ENCODE measurements at regions not wholly inside any gene's neighbourhood (a gene's known extent, or its start where the extent isn't known, plus 50 kb on each side); places are given as distances from the start of the nearest gene placed in this dataset.

GRCh38 chr7:42722716-42723115, 189.2 kb downstream of the C7orf25 start:
- Histone ChIP-seq H3K4me1 (ENCODE audit: control insufficient read depth, insufficient read depth, low read length) (no peaks in the 10 kb centered on the region), H3K36me3 (ENCODE audit: control insufficient read depth, insufficient read depth, low read length) (no peaks in the 10 kb centered on the region), H3K4me3 (ENCODE audit: low read depth in 2 of 2, low read length in 2 of 2) (no peak overlapping the region), H3K9me3 (ENCODE audit: control insufficient read depth, insufficient read depth, low read depth, low read length) (no peaks in the 10 kb centered on the region), H3K27me3 (ENCODE audit: control insufficient read depth, insufficient read depth, low read length) (no peaks in the 10 kb centered on the region), H3K27ac (ENCODE audit: low read length) (no peak overlapping the region)
- ChIA-PET CTCF (no interaction called here), POLR2A (interaction anchor here (0.6 kb wide), 1 partner anchor 612 kb away, joined by 3 read pairs; no protein-coding TSS in a partner anchor)
- in situ Hi-C loops (cut with HindIII; ENCODE audit: low pct_unique_long_range_greater_than_20kb, low sequenced_read_pairs) (no loop called here), intact Hi-C loops (cut with micrococcal nuclease; ENCODE audit: unreplicated experiment) (no loop called here)
- no peak for TF ChIP-seq TCF7L2 (IDR thresholded peaks at IDR 0.05; ENCODE audit: low read depth, low read length)
- TF ChIP-seq REST (IDR thresholded peaks at IDR 0.05; ENCODE audit: insufficient read depth in 1 of 2, low read depth in 2 of 2, low read length in 1 of 2), result no peak
- TF ChIP-seq, protein P1, sequence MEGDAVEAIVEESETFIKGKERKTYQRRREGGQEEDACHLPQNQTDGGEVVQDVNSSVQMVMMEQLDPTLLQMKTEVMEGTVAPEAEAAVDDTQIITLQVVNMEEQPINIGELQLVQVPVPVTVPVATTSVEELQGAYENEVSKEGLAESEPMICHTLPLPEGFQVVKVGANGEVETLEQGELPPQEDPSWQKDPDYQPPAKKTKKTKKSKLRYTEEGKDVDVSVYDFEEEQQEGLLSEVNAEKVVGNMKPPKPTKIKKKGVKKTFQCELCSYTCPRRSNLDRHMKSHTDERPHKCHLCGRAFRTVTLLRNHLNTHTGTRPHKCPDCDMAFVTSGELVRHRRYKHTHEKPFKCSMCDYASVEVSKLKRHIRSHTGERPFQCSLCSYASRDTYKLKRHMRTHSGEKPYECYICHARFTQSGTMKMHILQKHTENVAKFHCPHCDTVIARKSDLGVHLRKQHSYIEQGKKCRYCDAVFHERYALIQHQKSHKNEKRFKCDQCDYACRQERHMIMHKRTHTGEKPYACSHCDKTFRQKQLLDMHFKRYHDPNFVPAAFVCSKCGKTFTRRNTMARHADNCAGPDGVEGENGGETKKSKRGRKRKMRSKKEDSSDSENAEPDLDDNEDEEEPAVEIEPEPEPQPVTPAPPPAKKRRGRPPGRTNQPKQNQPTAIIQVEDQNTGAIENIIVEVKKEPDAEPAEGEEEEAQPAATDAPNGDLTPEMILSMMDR (IDR thresholded peaks at IDR 0.05), result no peak
- no peak for TF ChIP-seq SIN3A (IDR thresholded peaks at IDR 0.05; ENCODE audit: borderline replicate concordance, insufficient read depth, low read depth, low read length)
- TF ChIP-seq POLR2AphosphoS5 (IDR thresholded peaks at IDR 0.05; ENCODE audit: low read depth, low read length), result no peak
- ATAC-seq (no peak), DNase-seq (ENCODE audit: low read depth, low spot score) (no peak)
- BruUV-seq (replicated peaks), result no TSS peak

GRCh38 chr7:42722198-42722597, 189.7 kb downstream of the C7orf25 start:
- intact Hi-C loops (cut with micrococcal nuclease; ENCODE audit: unreplicated experiment), result no loop called here
- H3K4me3 ChIP-seq (ENCODE audit: low read depth in 2 of 2, low read length in 2 of 2), result no peak overlapping the region
- ChIA-PET CTCF (no interaction called here), POLR2A (no interaction called here)
- DNase-seq (ENCODE audit: low read depth, low spot score), result no peak
- H3K4me1 ChIP-seq (ENCODE audit: control insufficient read depth, insufficient read depth, low read length), result no peaks in the 10 kb centered on the region
- TF ChIP-seq POLR2AphosphoS5 (IDR thresholded peaks at IDR 0.05; ENCODE audit: low read depth, low read length) (no peak), TCF7L2 (IDR thresholded peaks at IDR 0.05; ENCODE audit: low read depth, low read length) (no peak), REST (IDR thresholded peaks at IDR 0.05; ENCODE audit: insufficient read depth in 1 of 2, low read depth in 2 of 2, low read length in 1 of 2) (no peak)
- TF ChIP-seq, protein P1 (IDR thresholded peaks at IDR 0.05), result no peak
- no peaks in the 10 kb centered on the region for H3K9me3 ChIP-seq (ENCODE audit: control insufficient read depth, insufficient read depth, low read depth, low read length)
- H3K27ac ChIP-seq (ENCODE audit: low read length), result no peak overlapping the region
- no TSS peak for BruUV-seq (replicated peaks)
- no peak for ATAC-seq
- no peaks in the 10 kb centered on the region for H3K36me3 ChIP-seq (ENCODE audit: control insufficient read depth, insufficient read depth, low read length)
- in situ Hi-C loops (cut with HindIII; ENCODE audit: low pct_unique_long_range_greater_than_20kb, low sequenced_read_pairs), result no loop called here
- H3K27me3 ChIP-seq (ENCODE audit: control insufficient read depth, insufficient read depth, low read length), result no peaks in the 10 kb centered on the region
